PC-9 (cell line): ENCODE measurements at regions not wholly inside any gene's neighbourhood (a gene's known extent, or its start where the extent isn't known, plus 50 kb on each side); places are given as distances from the start of the nearest gene placed in this dataset.
A peak's percentile ranks its signal among the peaks of the same experiment; 100 is the strongest.

Experiments used
- BruUV-seq: library from RNA; stranded (reverse); fragments of 400-500 nt; replicated peaks from 2 replicates; lab custom pipeline; 2021; lab: Mats Ljungman, UMichigan
- CTCF ChIA-PET: fragments of 300-600 bp; sonication (Branson Sonifier 250); formaldehyde crosslinking; loops from one replicate; lab custom pipeline; 2022; ENCODE audit warnings: antibody characterized with exemption; lab: Charles Lee
- POLR2A ChIA-PET: fragments of 300-600 bp; sonication (Branson Sonifier 250); formaldehyde crosslinking; loops from one replicate; lab custom pipeline; 2022; ENCODE audit warnings: antibody characterized with exemption; ENCODE audit not compliant: unreplicated experiment; lab: Charles Lee
- DNase-seq, 2 experiments: peaks; one replicate each; pipeline versions ENCODE4 v3.0.0 to v3.0.0-alpha.2; 2015 to 2022; ENCODE audit warnings: mixed read lengths in 1 of 2
- H2AFZ ChIP-seq: fragments of 200-600 bp; sonication (generic); 2 replicates; pipeline ENCODE4 v1.8.1; 2017; ENCODE audit warnings: antibody characterized with exemption
- H3F3A ChIP-seq: fragments of 200-600 bp; sonication (generic); 2 replicates; pipeline ENCODE4 v1.8.1; 2017; ENCODE audit warnings: antibody characterized with exemption, mild to moderate bottlenecking, low read depth; ENCODE audit not compliant: insufficient read depth
- H3K27ac ChIP-seq: fragments of 200-600 bp; sonication (generic); 2 replicates; pipeline ENCODE4 v1.6.1; 2016; ENCODE audit warnings: mixed run types
- H3K27me3 ChIP-seq: fragments of 200-600 bp; sonication (generic); 2 replicates; pipeline ENCODE4 v1.6.1; 2016; ENCODE audit warnings: low read depth, mixed run types; ENCODE audit not compliant: insufficient read depth
- H3K36me3 ChIP-seq: fragments of 200-600 bp; sonication (generic); 2 replicates; pipeline ENCODE4 v1.6.1; 2016; ENCODE audit warnings: low read depth, mixed run types
- H3K4me1 ChIP-seq: fragments of 200-600 bp; sonication (generic); replicated peaks from 2 replicates; pipeline ENCODE4 v1.6.1; 2016; ENCODE audit warnings: mixed run types; ENCODE audit not compliant: insufficient read depth
- H3K4me2 ChIP-seq: fragments of 200-600 bp; sonication (generic); 2 replicates; pipeline ENCODE4 v1.6.1; 2017; ENCODE audit warnings: mixed run types
- H3K4me3 ChIP-seq: fragments of 200-600 bp; sonication (generic); 2 replicates; pipeline ENCODE4 v1.6.1; 2016; ENCODE audit warnings: mixed run types
- H3K79me2 ChIP-seq: fragments of 200-600 bp; sonication (generic); 2 replicates; pipeline ENCODE4 v1.6.1; 2017; ENCODE audit warnings: low read depth, mixed run types
- H3K9me2 ChIP-seq: fragments of 200-600 bp; sonication (generic); 2 replicates; pipeline ENCODE4 v1.8.1; 2017; ENCODE audit warnings: mild to moderate bottlenecking; ENCODE audit not compliant: insufficient read depth
- H3K9me3 ChIP-seq: fragments of 200-600 bp; sonication (generic); 2 replicates; pipeline ENCODE4 v1.8.1; 2016; ENCODE audit warnings: low read depth; ENCODE audit not compliant: insufficient read depth
- H4K20me1 ChIP-seq: fragments of 200-600 bp; sonication (generic); 2 replicates; pipeline ENCODE4 v1.8.1; 2017; ENCODE audit not compliant: insufficient read depth
- CTCF ChIP-seq: fragments of 200-600 bp; sonication (generic); conservative IDR thresholded peaks from 2 replicates; pipeline ENCODE4 v1.6.1; 2017; ENCODE audit warnings: mixed run types, antibody characterized with exemption, mild to moderate bottlenecking, moderate library complexity
- EZH2 ChIP-seq: fragments of 200-600 bp; sonication (generic); IDR thresholded peaks from 2 replicates; pipeline ENCODE4 v1.8.0; 2017; ENCODE audit warnings: antibody characterized with exemption, low read depth
- intact Hi-C: fragments of 100-400 bp; cut with micrococcal nuclease; formaldehyde crosslinking; loops from one replicate; pipeline ENCODE4 v1.10.0; 2022; ENCODE audit not compliant: unreplicated experiment

GRCh38 chr22:27151407-27151806 is 494.0 kb downstream of the MIAT start:
- intact Hi-C loops = no loop called here
- no peaks in the 10 kb centered on the region for H3K27me3 ChIP-seq
- no peaks in the 10 kb centered on the region for H3K9me3 ChIP-seq
- H3K79me2 ChIP-seq = no peaks in the 10 kb centered on the region
- H3K27ac ChIP-seq = no peak overlapping the region
- H3K4me1 ChIP-seq = 0 out of 2 replicates have a peak, but pooled peaks cover 4% of the 10 kb centered on the region
- H3K4me3 ChIP-seq = no peak overlapping the region
- H3K9me2 ChIP-seq = no peaks in the 10 kb centered on the region
- H3K36me3 ChIP-seq = no peaks in the 10 kb centered on the region
- H3F3A ChIP-seq = no peaks in the 10 kb centered on the region
- DNase-seq = no peak
- H2AFZ ChIP-seq = no peak overlapping the region
- ChIA-PET POLR2A (no interaction called here), CTCF (interaction anchor here (0.7 kb wide), 3 partner anchors 9 to 78 kb away, joined by 3 to 8 read pairs (median 7); no protein-coding TSS in a partner anchor)
- TF ChIP-seq CTCF (peak; percentile 41; the same call in 1 of the 2 replicates), EZH2 (no peak)
- H4K20me1 ChIP-seq = no peaks in the 10 kb centered on the region
- BruUV-seq = no TSS peak
- H3K4me2 ChIP-seq = no peak overlapping the region

- H2AFZ ChIP-seq = no peak overlapping the region
- intact Hi-C loops = no loop called here
- no peaks in the 10 kb centered on the region for H3K9me3 ChIP-seq
- CTCF ChIA-PET = interaction anchor here (0.7 kb wide), 1 partner anchor 78 kb away, joined by 8 read pairs; no protein-coding TSS in a partner anchor
- H3K27me3 ChIP-seq = no peaks in the 10 kb centered on the region
- no peak overlapping the region for H3K4me3 ChIP-seq
- H3K9me2 ChIP-seq = no peaks in the 10 kb centered on the region
- no TSS peak for BruUV-seq
- no peak for TF ChIP-seq EZH2
- no peaks in the 10 kb centered on the region for H4K20me1 ChIP-seq
- no peaks in the 10 kb centered on the region for H3K79me2 ChIP-seq
- H3K27ac ChIP-seq = no peak overlapping the region
- H3K4me1 ChIP-seq = 0 out of 2 replicates have a peak, but pooled peaks cover under 1% of the 10 kb centered on the region
- H3K36me3 ChIP-seq = no peaks in the 10 kb centered on the region
- no peak for DNase-seq
- POLR2A ChIA-PET = no interaction called here
- no peaks in the 10 kb centered on the region for H3F3A ChIP-seq
- no peak overlapping the region for H3K4me2 ChIP-seq
Measured at GRCh38 chr22:27152033-27152432, 494.6 kb downstream of the MIAT start.

- no peak overlapping the region for H2AFZ ChIP-seq
- no peak overlapping the region for H3K4me2 ChIP-seq
- H3K27me3 ChIP-seq = no peaks in the 10 kb centered on the region
- ChIA-PET POLR2A (no interaction called here), CTCF (no interaction called here)
- no TSS peak for BruUV-seq
- intact Hi-C loops = no loop called here
- DNase-seq = no peak
- H3K4me1 ChIP-seq = no peaks in the 10 kb centered on the region
- no peaks in the 10 kb centered on the region for H3F3A ChIP-seq
- no peak overlapping the region for H3K4me3 ChIP-seq
- H3K36me3 ChIP-seq = no peaks in the 10 kb centered on the region
- H3K9me3 ChIP-seq = no peaks in the 10 kb centered on the region
- H3K27ac ChIP-seq = no peak overlapping the region
- TF ChIP-seq CTCF = no peak
- no peak for TF ChIP-seq EZH2
- no peaks in the 10 kb centered on the region for H3K79me2 ChIP-seq
- no peaks in the 10 kb centered on the region for H4K20me1 ChIP-seq
- H3K9me2 ChIP-seq = no peaks in the 10 kb centered on the region
Measured at GRCh38 chr22:27152883-27153282, 495.5 kb downstream of the MIAT start.

GRCh38 chr22:27153386-27153785 is 496.0 kb downstream of the MIAT start:
- Histone ChIP-seq H3K79me2 (no peaks in the 10 kb centered on the region), H3K27ac (no peak overlapping the region), H4K20me1 (no peaks in the 10 kb centered on the region), H2AFZ (no peak overlapping the region), H3K36me3 (no peaks in the 10 kb centered on the region), H3K4me1 (no peaks in the 10 kb centered on the region), H3K27me3 (no peaks in the 10 kb centered on the region), H3K9me2 (no peaks in the 10 kb centered on the region), H3K4me3 (no peak overlapping the region), H3K9me3 (no peaks in the 10 kb centered on the region), H3F3A (no peaks in the 10 kb centered on the region), H3K4me2 (no peak overlapping the region)
- intact Hi-C loops = no loop called here
- no peak for TF ChIP-seq EZH2
- TF ChIP-seq CTCF = no peak
- ChIA-PET POLR2A (no interaction called here), CTCF (no interaction called here)
- no peak for DNase-seq
- no TSS peak for BruUV-seq
